Breast epithelium (tissue), 4 donors: ENCODE measurements at regions not wholly inside any gene's neighbourhood (a gene's known extent, or its start where the extent isn't known, plus 50 kb on each side); places are given as distances from the start of the nearest gene placed in this dataset.

Experiments
- DNase-seq, 2 donors: peaks; one replicate each; pipeline ENCODE4 v3.0.0-alpha.2; 2019; ENCODE audit warnings: low spot score in 2 of 2
- H3K27ac ChIP-seq, 2 donors: fragments of 200-600 bp; sonication (generic) in 1 of 2; one replicate each; pipeline ENCODE4 v1.5.1; 2016 to 2019; ENCODE audit warnings: mild to moderate bottlenecking in 1 of 2
- H3K27me3 ChIP-seq, 2 donors: fragments of 200-600 bp; sonication (generic) in 1 of 2; one replicate each; pipeline versions ENCODE4 v1.5.1 to v1.6.0; 2017 to 2019; ENCODE audit warnings: control low read depth in 1 of 2, mild to moderate bottlenecking in 1 of 2
- H3K36me3 ChIP-seq: fragments of 200-600 bp; one replicate; pipeline ENCODE4 v1.5.1; 2019
- H3K4me1 ChIP-seq, 2 donors: fragments of 200-600 bp; sonication (generic); one replicate each; pipeline ENCODE4 v1.5.1; 2016 to 2019; ENCODE audit warnings: control low read depth in 1 of 2
- H3K4me3 ChIP-seq, 3 donors: fragments of 200-600 bp; sonication (generic); 1 replicate in 2 of 3; 2 replicates in 1 of 3; pipeline ENCODE4 v1.5.1; 2016 to 2019; ENCODE audit warnings: mild to moderate bottlenecking in 3 of 3, moderate library complexity in 2 of 3
- H3K9me3 ChIP-seq, 2 donors: fragments of 200-600 bp; sonication (generic) in 1 of 2; one replicate each; pipeline ENCODE4 v1.5.1; 2016 to 2019; ENCODE audit warnings: control low read depth in 1 of 2
- POLR2A ChIP-seq: fragments of 450-650 bp; IDR thresholded peaks from one replicate; pipeline ENCODE4 v1.6.1; 2016; ENCODE audit warnings: antibody characterized with exemption, mild to moderate bottlenecking, moderate library complexity
- POLR2AphosphoS5 ChIP-seq, 3 donors: sonication (generic); formaldehyde crosslinking; IDR thresholded peaks; one replicate each; pipeline ENCODE4 v1.6.1; 2017; ENCODE audit warnings: antibody characterized with exemption in 3 of 3
- intact Hi-C: fragments of 100-400 bp; cut with DNase I; formaldehyde crosslinking; loops from one replicate; pipeline ENCODE4 v1.15.1; 2023; ENCODE audit warnings: low total_unique reads
- TF ChIP-seq, protein P1 (sequence below), 3 donors: fragments of 450-650 bp; IDR thresholded peaks; one replicate each; pipeline ENCODE4 v1.5.1; 2016 to 2017; ENCODE audit warnings: antibody characterized with exemption in 3 of 3, mild to moderate bottlenecking in 3 of 3, moderate library complexity in 3 of 3

DNA sequence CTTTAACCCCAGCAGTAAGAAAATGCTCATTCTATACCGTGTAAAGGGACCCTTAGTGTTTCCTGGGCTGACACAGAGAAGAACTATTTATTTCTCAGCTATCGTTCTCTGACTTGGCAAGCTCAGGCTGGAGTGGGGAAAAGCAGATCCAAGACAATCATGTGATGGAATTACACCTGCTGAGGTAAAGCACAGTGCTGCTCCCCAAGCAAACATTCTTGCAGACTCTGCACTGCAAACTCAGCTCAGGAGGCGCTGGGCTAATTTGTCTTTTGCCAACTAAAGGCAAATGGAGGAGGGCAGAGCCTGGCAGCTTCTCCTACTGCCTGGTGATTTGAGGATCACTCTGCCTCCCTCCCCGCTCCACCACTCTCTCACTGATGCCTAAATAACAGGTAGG lies 57.8 kb upstream of the FUT8 start:
- Histone ChIP-seq H3K36me3 (no peaks in the 10 kb centered on the region), H3K27me3 (no peaks in the 10 kb centered on the region), H3K9me3 (no peaks in the 10 kb centered on the region), H3K4me3 (no peak overlapping the region), H3K4me1 (no peaks in the 10 kb centered on the region), H3K27ac (peak overlapping the region in 1 of 2 donors; percentile 13)
- intact Hi-C loops, result no loop called here
- TF ChIP-seq POLR2A, result no peak
- TF ChIP-seq POLR2AphosphoS5 (IDR thresholded peaks at IDR 0.05), result no peak
- TF ChIP-seq, protein P1, sequence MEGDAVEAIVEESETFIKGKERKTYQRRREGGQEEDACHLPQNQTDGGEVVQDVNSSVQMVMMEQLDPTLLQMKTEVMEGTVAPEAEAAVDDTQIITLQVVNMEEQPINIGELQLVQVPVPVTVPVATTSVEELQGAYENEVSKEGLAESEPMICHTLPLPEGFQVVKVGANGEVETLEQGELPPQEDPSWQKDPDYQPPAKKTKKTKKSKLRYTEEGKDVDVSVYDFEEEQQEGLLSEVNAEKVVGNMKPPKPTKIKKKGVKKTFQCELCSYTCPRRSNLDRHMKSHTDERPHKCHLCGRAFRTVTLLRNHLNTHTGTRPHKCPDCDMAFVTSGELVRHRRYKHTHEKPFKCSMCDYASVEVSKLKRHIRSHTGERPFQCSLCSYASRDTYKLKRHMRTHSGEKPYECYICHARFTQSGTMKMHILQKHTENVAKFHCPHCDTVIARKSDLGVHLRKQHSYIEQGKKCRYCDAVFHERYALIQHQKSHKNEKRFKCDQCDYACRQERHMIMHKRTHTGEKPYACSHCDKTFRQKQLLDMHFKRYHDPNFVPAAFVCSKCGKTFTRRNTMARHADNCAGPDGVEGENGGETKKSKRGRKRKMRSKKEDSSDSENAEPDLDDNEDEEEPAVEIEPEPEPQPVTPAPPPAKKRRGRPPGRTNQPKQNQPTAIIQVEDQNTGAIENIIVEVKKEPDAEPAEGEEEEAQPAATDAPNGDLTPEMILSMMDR (IDR thresholded peaks at IDR 0.05), result no peak
- no peak for DNase-seq

DNA sequence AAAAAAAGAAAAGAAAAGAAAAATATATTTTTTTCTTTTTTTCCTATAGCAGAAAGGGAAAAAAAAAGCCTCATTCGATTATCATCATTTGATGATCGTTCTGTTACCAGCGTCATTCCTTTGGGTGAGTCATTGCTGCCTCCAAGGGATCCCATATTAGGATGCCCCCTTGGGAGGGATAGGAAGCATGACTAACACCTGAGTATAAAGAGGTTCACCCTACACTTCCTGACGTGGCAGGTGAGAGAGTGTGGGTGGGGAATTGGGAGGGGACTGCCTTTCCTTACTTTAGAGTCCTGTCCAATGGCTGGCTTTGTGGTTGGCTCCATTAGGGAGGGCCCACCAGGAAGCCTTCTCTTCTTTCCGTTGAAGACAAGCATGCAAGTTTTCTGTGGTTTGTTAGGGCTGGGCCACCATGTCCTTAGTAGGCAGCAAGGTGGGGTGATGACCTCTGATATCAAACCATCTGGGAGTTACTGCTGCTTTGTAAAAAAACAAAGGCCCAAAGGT lies 56.1 kb upstream of the FUT8 start:
- no peaks in the 10 kb centered on the region for H3K4me1 ChIP-seq
- TF ChIP-seq, protein P1 (IDR thresholded peaks at IDR 0.05), result no peak
- TF ChIP-seq POLR2A, result no peak
- no peak for TF ChIP-seq POLR2AphosphoS5 (IDR thresholded peaks at IDR 0.05)
- intact Hi-C loops, result no loop called here
- H3K27ac ChIP-seq, result no peak overlapping the region
- H3K36me3 ChIP-seq, result no peaks in the 10 kb centered on the region
- no peaks in the 10 kb centered on the region for H3K9me3 ChIP-seq
- no peak overlapping the region for H3K4me3 ChIP-seq
- no peaks in the 10 kb centered on the region for H3K27me3 ChIP-seq
- DNase-seq, result peak in 1 of 2 donors; percentile 32

DNA sequence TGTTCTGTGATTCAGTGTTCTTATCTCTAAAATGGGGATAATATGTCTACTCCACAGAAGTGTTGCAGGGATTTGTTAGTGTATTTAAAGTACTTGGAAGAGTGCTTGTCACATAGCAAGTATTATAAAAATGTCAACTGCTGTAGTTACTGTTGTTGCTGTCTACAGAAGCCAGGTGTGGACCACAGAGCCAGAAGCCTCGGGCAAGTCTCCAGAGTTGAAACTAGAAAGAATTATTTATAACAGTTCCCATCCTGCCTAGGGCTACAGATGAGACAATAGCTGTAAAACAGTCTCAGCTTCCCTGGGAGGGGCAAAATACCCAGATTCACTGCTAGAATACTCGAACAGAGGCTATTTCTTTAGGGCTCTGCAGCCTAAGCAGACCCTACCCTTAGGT lies 55.4 kb upstream of the FUT8 start:
- H3K4me3 ChIP-seq, result no peak overlapping the region
- no peaks in the 10 kb centered on the region for H3K36me3 ChIP-seq
- no peak for DNase-seq
- no peaks in the 10 kb centered on the region for H3K4me1 ChIP-seq
- no peaks in the 10 kb centered on the region for H3K9me3 ChIP-seq
- TF ChIP-seq POLR2AphosphoS5 (IDR thresholded peaks at IDR 0.05), result no peak
- TF ChIP-seq, protein P1 (IDR thresholded peaks at IDR 0.05), result no peak
- TF ChIP-seq POLR2A, result no peak
- H3K27me3 ChIP-seq, result no peaks in the 10 kb centered on the region
- H3K27ac ChIP-seq, result no peak overlapping the region
- intact Hi-C loops, result no loop called here

DNA sequence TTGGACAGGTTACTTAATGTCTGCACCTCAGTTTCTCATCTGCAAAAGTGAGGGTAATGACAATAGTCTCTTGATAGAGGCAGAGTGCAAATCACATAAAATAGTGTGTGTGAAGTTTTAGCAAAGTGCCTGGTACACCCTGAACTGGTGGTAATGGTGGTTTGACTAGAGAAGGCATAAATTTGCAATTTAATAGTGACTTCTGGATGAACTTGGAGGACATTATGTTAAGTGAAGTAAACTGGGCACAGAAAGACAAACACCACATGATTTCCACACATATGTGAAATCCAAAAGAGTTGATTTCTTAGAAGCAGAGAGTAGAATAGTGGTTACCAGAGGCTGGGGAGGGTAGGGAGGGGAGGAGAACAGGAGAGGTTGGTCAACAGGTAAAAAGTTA lies 54.8 kb upstream of the FUT8 start:
- Histone ChIP-seq H3K4me3 (no peak overlapping the region), H3K9me3 (no peaks in the 10 kb centered on the region), H3K27ac (no peak overlapping the region), H3K36me3 (no peaks in the 10 kb centered on the region), H3K4me1 (no peaks in the 10 kb centered on the region), H3K27me3 (no peaks in the 10 kb centered on the region)
- TF ChIP-seq, protein P1 (IDR thresholded peaks at IDR 0.05), result no peak
- TF ChIP-seq POLR2A (no peak), POLR2AphosphoS5 (IDR thresholded peaks at IDR 0.05) (no peak)
- intact Hi-C loops, result no loop called here
- DNase-seq, result no peak

DNA sequence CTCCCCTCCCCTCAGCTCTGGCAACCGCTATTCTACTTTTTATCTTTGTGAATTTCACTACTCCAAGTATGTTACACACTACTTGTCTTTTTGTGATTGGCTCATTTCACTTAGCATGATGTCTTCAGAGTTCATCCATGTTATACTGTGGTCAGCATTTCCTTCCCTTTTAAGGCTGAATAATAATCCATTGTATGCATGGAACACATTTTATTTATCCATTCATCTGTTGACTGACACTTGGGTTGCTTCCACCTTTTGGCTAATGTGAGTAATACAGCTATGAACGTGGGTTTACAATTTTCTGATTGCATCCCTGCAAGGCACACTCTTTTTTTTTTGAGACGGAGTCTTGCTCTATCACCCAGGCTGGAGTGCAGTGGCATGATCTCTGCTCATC lies 53.0 kb upstream of the FUT8 start:
- Histone ChIP-seq H3K4me3 (no peak overlapping the region), H3K27me3 (no peaks in the 10 kb centered on the region), H3K4me1 (no peaks in the 10 kb centered on the region), H3K27ac (no peak overlapping the region), H3K9me3 (no peaks in the 10 kb centered on the region), H3K36me3 (no peaks in the 10 kb centered on the region)
- intact Hi-C loops, result no loop called here
- DNase-seq, result no peak
- TF ChIP-seq POLR2AphosphoS5 (IDR thresholded peaks at IDR 0.05), result no peak
- no peak for TF ChIP-seq POLR2A
- TF ChIP-seq, protein P1 (IDR thresholded peaks at IDR 0.05), result no peak
